ENCODE measurements at regions not wholly inside any gene's neighbourhood (a gene's known extent, or its start where the extent isn't known, plus 50 kb on each side); places are given as distances from the start of the nearest gene placed in this dataset.

DNA sequence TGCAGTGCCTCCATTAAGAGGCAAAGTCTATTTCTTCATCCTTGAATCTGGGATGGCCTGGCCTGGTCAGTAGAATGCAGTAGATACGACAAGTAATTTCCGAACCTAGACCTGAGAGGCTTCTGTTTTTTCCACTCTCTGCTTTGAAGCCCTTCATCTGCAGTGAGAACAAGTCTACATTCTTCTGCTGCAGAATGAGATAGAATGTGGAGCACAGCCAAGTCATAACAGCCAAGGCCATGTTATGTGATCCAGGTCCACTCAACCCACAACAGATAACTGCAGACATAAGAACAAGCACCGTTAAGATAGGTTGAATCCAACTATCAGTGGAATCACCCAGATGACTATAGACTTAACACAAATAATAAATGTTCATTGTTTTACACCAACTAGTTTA, 1297.7 kb downstream of the C4orf33 start:
- TF ChIP-seq, protein P1, sequence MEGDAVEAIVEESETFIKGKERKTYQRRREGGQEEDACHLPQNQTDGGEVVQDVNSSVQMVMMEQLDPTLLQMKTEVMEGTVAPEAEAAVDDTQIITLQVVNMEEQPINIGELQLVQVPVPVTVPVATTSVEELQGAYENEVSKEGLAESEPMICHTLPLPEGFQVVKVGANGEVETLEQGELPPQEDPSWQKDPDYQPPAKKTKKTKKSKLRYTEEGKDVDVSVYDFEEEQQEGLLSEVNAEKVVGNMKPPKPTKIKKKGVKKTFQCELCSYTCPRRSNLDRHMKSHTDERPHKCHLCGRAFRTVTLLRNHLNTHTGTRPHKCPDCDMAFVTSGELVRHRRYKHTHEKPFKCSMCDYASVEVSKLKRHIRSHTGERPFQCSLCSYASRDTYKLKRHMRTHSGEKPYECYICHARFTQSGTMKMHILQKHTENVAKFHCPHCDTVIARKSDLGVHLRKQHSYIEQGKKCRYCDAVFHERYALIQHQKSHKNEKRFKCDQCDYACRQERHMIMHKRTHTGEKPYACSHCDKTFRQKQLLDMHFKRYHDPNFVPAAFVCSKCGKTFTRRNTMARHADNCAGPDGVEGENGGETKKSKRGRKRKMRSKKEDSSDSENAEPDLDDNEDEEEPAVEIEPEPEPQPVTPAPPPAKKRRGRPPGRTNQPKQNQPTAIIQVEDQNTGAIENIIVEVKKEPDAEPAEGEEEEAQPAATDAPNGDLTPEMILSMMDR (IDR thresholded peaks at IDR 0.05; ENCODE audit: low read depth, low read length, missing input control), result no peak
- TF ChIP-seq JUND (IDR thresholded peaks at IDR 0.05) (no peak), YY1 (IDR thresholded peaks at IDR 0.05) (no peak), ZBTB33 (IDR thresholded peaks at IDR 0.05) (no peak), EGR1 (IDR thresholded peaks at IDR 0.05; ENCODE audit: low read depth in 2 of 2) (no peak), RAD21 (IDR thresholded peaks at IDR 0.05) (no peak), GABPA (IDR thresholded peaks at IDR 0.05 in 1 of 2, conservative IDR thresholded peaks at IDR 0.05 in 1 of 2) (no peak), TAF1 (conservative IDR thresholded peaks at IDR 0.05) (no peak)
- TF ChIP-seq, protein P2, sequence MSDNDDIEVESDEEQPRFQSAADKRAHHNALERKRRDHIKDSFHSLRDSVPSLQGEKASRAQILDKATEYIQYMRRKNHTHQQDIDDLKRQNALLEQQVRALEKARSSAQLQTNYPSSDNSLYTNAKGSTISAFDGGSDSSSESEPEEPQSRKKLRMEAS (IDR thresholded peaks at IDR 0.05), result no peak
